Astrocyte of the spinal cord (primary cell): ENCODE measurements at regions not wholly inside any gene's neighbourhood (a gene's known extent, or its start where the extent isn't known, plus 50 kb on each side); places are given as distances from the start of the nearest gene placed in this dataset.

Source experiments
- DNase-seq: peaks from one replicate; pipeline ENCODE4 v3.0.0; 2011; ENCODE audit warnings: low read depth, low spot score
- H3K4me3 ChIP-seq: 2 replicates; pipeline ENCODE4 v1.5.1; 2011; ENCODE audit warnings: low read depth, mild to moderate bottlenecking, low read length, moderate library complexity
- in situ Hi-C: cut with HindIII; loops from 2 replicates; pipeline ENCODE4 v1.10.0; 2017; ENCODE audit warnings: low sequenced_read_pairs
- TF ChIP-seq, protein P1 (sequence below): IDR thresholded peaks from 2 replicates; pipeline ENCODE4 v1.5.1; 2012; ENCODE audit warnings: low read depth, mild to moderate bottlenecking, low read length, inconsistent platforms

DNA sequence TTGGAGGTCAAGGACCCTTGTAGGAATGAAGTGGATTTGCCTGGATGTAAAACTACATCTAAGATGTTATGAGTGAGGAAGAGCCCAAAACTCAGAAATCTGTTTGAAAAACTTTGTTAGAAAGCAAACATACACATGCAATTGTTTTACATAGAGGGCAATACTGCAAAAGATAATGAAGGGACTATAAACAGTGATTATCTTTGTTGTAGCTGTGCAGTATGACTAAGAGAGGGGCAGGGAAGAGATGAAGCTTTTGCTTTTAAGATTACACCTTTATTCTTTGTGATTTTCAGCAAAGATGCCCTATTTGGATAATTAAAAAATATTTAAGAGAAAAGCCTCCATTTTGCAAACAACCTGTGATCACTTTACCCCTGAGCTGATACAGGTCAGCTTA lies 839.9 kb upstream of the RBFOX1 start:
- in situ Hi-C loops = no loop called here
- TF ChIP-seq, protein P1, sequence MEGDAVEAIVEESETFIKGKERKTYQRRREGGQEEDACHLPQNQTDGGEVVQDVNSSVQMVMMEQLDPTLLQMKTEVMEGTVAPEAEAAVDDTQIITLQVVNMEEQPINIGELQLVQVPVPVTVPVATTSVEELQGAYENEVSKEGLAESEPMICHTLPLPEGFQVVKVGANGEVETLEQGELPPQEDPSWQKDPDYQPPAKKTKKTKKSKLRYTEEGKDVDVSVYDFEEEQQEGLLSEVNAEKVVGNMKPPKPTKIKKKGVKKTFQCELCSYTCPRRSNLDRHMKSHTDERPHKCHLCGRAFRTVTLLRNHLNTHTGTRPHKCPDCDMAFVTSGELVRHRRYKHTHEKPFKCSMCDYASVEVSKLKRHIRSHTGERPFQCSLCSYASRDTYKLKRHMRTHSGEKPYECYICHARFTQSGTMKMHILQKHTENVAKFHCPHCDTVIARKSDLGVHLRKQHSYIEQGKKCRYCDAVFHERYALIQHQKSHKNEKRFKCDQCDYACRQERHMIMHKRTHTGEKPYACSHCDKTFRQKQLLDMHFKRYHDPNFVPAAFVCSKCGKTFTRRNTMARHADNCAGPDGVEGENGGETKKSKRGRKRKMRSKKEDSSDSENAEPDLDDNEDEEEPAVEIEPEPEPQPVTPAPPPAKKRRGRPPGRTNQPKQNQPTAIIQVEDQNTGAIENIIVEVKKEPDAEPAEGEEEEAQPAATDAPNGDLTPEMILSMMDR = no peak
- no peak for DNase-seq
- no peak overlapping the region for H3K4me3 ChIP-seq

DNA sequence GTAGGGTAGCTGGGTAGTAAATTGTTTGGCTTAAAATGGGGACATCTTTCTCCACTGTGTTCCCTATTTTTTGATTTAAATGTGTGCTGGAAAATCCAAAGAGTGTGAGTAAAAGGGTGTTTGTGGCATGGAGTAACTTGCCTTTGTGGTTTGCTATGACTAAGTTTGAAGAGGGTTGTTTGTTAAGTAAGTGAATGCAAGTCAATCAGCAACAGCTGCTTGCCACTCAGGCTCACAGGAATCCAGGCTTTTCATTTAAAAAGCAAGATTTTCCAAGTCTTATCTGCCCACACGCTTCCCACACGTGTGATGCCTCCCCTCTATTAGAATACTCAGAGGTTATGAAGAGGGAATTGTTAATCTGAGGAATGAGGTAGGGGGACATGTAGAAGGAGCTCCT lies 847.7 kb upstream of the RBFOX1 start:
- DNase-seq = no peak
- no peak overlapping the region for H3K4me3 ChIP-seq
- in situ Hi-C loops = no loop called here
- TF ChIP-seq, protein P1 = no peak

DNA sequence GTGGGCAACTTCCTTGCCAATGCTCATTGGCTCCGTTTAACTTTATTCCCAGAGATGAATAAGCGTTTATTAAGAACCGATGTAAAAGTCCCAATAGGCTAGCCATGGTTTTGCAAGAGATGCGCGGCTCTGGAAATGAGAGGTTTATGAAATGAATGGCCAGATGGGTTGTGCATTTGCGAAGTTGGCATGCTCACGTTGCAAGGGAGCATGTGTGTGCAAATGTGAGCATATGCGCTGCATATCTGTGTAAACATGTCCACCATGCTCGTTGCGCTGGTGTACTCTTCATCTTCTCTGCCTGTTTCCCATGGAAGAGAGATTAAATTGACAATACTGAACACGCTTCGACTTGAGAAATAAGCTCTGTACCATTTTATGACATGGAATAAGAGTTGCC lies 848.6 kb upstream of the RBFOX1 start:
- in situ Hi-C loops = no loop called here
- H3K4me3 ChIP-seq = no peak overlapping the region
- TF ChIP-seq, protein P1 = no peak
- DNase-seq = no peak

DNA sequence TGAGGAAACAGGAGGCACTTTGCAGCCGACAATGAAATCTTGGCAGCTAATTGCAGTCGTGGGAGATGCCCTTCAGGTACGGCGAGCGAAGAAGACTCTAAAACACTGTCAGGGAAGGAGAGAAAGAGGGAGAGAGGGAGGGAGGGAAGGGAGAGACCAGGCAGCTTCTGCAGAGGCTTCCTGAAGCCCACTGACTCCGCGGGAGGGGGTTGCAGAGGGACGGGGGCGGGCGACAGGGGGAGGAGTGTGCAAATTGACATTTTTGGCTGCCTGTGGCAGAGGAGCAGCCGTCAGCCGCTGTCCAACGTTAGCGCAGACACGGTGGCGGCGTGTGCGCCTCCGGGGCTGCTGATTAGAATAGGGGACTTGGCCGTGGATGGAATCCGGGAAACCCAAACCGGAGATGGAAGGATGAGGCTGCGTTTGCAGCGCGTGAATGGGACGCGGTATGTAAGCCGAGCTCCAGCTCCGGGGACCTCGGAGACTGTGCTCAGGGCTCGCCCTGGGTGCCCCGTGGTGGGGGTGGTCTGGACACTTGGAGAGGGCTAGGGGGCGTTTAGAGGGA lies 849.1 kb upstream of the RBFOX1 start:
- TF ChIP-seq, protein P1 = no peak
- no peak overlapping the region for H3K4me3 ChIP-seq
- DNase-seq = no peak
- in situ Hi-C loops = no loop called here

DNA sequence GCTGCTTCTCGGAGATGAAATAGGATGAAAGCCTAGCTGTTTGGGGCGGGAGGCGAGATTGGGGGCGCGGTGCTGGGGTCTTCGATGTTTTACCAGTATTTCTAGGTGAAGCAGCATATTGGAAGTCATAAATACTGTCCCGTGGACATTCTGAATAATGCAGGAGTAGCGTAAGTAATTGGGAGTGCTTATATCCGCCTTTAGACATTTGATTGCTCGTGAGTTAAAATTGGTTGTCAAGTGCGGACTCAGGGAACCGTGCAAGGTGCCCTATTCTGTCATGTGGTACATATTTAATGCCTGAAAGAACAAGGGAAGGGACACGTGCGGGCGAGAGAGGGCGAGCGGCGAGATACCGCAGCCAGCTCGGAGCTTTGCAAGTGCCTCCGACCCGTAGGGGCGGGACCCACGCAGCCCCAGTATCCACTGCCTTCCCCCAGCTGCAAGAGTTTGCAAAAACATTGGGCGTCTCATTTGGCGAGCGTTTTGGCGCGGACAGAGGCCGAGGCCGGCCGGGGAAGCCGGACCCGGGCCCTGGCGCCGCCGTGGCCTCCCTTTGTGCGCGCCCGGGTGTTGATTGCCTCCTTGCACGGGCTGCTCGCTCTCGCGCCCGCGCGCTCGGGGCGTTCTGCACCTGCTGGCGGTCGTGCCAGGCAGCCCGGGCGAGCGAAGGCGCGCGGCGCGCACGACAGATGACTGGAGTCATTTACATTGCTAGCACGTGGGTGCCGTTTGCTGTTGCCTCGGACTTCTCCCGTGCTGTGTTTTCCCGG lies 849.8 kb upstream of the RBFOX1 start:
- in situ Hi-C loops = no loop called here
- TF ChIP-seq, protein P1 = no peak
- no peak for DNase-seq
- no peak overlapping the region for H3K4me3 ChIP-seq

DNA sequence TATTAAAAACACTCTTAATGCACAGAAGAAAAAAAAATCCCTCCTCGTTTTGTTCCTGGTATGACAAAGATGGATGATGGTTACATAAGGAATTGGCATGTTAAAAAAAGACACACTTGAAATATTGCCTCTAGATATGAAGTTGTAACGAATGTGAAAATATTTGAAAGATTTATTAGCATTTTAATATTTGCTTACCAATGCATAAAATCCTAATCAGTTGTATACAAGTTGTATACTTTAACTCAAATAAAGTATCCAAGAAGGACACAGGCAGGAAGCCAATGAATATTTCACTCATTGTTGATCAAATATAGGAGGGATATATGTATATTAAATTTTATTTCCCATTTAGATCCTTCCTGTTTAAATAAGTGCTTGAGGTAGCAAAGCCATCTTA lies 850.8 kb upstream of the RBFOX1 start:
- in situ Hi-C loops = no loop called here
- H3K4me3 ChIP-seq = no peak overlapping the region
- TF ChIP-seq, protein P1 = no peak
- DNase-seq = no peak
